ENCODE measurements at regions not wholly inside any gene's neighbourhood (a gene's known extent, or its start where the extent isn't known, plus 50 kb on each side); places are given as distances from the start of the nearest gene placed in this dataset.
"Not testable (repeated sequence)": the region's sequence is repeated elsewhere in the genome, so short reads cannot be mapped to it uniquely, and the experiment has no call there.

DNA sequence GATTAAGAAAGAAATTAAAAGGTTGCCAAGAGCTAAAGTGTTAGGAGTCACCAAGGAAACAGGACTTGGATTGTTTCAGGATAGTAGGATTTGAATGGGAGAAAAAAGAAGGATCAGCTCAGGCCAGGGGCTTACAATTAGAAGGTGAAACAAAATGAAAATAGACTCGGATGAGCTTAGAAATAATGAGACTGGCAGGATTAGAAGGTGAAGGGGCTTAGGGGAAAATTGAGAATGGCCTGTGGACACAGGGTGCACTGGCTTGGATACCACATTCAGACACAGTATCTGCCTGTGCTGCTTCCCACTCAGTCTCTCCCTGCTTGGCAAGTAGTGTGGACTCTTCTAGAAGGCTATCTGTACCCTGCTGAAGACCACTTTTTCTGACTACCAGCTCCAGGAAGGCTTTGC is 206.1 kb upstream of the ATP10A start:
- DNase-seq: no peak

DNA sequence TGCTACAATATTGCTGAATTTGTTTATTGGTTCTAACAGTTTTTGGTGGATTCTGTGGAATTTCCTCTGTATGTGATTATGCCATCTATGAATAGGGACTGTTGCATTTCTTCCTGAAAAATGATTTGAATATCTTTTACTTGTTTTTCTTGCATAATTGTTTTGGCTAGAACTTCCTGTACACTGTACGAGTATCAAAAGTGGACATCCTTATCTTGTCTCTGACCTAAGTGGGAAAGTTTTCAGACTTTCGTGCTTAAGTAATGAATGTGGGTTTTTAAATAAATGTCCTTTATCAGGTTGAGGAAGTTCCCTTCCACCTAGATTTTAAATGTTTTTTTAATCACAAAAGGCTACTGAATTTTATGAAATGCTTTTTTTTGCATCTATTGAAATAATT is 203.8 kb upstream of the ATP10A start:
- DNase-seq: no peak

DNA sequence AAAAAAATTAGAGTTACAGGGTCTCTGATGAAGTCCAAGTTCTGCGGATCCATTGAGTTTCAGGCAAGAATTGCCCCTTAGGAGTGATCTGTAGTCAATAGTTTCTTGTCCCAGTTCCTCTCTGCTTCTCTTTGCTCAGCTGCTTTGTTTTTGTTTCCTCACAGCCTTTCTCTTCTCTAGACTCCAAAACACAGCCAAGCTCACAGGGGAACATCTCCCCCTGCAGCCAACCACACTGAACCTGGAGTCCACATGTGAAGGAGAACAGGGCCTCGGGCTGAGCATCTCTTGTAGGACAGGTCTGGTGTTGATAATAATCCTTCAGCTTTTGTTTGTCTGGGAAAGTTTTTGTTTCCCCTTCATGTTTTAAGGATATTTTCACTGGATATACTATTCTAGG is 202.6 kb upstream of the ATP10A start:
- no peak for DNase-seq

DNA sequence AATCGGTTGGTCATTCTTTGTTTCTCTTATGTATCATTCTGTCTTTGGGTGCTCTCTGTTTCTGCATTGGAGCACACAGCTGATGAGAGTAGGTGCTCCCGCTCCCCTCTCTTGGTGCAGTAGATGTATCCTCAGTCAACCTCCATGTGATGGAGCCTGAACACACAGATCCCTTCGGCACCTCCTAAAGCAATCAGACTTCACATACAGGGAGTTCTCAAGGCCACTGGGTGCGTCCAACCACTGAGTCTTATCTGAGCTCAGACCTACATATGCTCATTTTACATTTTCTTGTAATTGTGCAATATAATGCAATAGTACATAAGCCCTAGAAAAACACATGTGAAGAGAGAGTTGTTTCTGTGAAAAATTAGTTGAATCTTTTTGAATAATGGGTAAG is 198.1 kb upstream of the ATP10A start:
- DNase-seq: no peak

DNA sequence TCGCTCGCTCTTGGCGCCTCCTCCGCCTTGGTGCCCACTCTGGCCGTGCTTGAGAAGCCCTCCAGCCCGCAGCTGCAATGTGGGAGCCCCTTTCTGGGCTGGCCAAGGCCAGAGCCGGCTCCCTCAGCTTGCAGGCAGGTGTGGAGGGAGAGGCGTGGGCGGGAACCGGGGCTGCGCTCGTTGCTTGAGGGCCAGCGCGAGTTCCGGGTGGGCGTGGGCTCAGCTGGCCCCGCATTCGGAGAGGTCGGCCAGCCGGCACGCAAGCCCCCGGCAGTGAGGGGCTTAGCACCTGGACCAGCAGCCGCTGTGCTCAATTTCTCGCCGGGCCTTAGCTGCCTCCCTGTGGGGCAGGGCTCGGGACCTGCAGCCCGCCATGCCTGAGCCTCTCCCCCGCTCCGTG is 193.6 kb upstream of the ATP10A start:
- not testable (repeated sequence) for DNase-seq

DNA sequence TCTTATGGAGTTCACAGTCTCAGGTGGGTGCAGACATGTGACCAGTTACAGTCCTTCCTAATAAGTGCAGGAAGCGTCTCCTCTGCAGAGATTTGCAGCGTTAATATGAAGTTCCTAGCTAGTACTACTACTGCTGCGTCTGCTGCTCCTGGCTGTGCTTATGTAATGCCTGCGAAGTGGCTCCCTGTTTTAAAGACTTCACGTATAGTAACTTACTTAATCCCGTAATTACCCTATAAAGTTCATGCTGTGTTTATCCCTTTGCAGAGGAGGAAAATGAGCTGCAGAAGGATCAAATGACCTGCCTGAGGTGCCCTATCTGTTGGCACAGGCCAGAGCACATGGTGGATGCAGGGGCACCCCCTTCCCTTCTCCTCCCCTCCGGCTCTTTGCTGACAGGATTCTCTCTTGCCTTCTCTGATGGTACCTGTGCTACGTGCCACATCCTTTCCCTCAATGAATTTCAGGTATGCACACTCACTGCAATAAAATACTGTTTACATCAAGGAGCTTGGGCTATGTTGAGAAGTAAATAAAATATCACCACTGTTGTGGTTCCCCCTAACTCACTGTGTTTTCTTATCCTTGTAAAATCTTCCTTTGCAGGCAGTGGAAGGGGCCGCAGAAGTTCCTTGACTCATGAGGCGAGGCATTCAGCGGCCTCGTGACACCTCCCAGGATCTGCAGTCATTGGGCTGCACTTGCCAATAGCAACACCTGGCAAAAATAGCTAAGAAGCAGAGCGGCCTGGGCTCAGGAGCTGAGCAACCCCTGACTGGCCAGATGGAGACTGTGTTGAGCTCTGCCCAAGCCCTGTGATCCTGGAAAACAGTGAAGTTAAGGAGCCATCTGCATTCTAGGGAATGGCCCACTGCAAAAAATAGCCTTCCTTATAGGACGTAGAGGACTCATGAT is 188.9 kb upstream of the ATP10A start:
- no peak for DNase-seq

DNA sequence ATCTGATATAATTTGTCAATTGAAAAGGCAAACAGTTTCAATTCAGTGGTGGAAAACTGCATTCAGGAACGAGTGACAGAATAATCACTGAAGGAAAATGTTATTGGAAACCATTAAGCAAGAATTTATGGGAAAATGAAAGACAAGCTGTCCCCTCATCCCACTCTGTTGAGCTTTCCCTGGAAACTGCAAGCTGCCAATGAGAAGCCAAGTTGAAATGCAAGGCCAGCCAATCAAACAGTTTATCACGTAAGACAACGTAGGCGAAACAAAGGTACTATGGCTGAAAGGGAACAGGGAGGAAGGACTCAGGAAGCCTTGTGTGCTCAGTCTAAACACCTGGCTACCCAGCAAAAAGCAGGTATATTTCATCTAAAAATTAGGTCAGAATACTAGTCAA is 187.9 kb upstream of the ATP10A start:
- no peak for DNase-seq

DNA sequence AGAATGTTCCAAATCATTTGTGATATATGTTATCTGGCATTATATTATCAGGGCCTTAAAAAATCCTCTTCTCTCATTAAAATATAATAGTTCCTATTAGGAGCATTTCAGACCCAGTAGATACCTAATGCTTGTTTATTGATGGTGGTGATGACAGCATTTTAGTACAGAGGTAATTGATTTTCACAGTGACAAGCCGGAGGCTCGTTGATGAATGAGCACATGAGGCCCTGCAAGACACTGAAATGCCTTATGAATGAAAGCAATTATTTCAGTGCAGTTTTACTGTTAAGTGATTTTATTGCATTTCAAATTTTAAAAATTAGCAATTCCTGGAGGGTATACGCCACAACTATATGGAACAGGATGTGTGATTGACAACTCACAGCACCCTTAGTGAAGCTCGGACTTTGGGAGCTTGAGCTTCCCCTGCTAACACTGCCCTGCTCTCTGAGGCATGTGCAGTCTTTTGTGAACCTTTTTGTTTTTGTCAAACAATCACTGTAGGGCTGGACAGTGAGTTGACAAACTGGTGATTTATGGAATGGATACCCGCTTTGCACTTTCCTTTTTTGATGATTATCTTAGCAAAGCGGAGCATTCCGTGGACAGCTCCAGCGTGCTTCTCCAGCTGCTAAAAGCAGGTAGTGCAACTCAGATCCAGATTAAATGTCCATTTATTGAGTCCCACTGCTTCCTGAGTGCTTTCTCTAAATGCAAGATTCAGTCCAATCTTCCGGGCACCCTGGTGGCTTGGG is 187.0 kb upstream of the ATP10A start:
- no peak for DNase-seq

DNA sequence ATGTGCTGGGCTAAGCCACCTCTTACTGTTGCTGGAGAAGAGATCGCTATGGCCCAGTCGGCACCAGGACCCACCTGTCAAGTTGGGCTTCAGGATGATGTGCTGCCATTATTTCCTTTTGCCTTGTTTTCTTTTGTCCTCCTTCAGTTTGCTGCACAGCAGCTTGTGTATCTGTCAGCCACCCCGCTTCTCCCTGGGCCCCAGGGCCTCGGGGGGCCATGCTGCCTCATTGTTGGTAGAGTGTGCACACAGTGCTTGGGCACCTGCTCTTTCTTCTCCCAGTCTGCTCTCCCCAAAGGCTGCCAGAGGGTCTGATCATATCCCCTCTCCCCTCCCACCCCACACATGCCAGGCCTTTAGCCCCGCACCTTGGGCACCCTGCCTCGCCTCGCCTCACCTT is 185.5 kb upstream of the ATP10A start:
- DNase-seq: no peak

DNA sequence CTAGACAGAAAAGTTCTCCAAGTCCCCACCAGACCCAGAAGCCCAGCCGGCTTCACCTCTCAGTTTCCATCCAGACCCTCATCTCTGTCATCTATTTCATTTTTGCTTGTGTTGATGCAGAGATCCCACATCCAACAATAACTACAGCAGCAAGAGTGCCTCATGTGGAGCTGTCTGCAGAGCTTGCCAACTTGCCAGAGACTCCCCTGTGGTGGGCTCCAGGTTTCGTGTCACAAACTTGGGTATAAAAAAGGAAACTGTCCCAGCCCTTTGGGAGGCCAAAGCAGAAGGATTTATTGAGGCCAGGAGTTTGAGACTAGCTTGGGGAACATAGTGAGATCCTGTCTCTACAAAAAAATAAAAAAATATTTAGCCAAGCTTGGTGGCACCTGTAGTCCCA is 182.4 kb upstream of the ATP10A start:
- DNase-seq: no peak

DNA sequence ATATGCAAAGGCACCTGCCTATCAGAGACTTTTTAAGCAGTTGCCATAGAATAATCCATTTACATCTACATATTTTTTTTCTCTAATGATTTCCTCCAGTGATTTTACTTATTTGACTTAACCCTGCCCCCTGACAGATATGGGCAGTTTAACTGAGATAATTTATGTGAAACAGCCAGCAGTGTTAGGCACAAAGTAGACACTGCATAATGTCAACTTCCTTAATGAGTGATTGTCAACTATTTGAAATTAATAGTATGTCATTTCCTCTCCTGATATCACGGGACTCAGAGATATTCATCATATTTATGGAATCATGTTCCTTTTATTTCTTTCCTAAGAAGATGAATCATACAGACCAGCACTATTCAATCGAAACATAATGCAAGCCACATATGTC is 179.9 kb upstream of the ATP10A start:
- DNase-seq: no peak

DNA sequence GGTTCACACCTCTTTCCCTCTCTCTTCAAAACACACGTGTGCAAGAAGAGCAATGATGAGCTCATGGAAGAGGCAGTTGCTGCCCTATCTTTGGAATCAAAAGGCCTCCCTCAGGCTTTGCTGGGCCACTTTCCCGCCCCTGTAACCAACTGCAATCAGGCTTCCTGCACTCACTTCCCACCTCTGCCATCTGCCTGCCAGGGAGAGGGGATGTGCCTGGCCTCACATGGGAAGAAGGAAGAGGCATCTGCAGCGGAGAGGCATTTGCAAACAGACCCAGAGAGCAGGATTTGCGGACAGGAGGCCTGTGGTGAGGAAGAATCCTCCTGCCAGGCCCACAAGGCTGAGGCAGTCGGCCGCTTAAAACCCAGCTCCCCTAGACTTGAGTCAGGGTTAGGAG is 175.6 kb upstream of the ATP10A start:
- no peak for DNase-seq

DNA sequence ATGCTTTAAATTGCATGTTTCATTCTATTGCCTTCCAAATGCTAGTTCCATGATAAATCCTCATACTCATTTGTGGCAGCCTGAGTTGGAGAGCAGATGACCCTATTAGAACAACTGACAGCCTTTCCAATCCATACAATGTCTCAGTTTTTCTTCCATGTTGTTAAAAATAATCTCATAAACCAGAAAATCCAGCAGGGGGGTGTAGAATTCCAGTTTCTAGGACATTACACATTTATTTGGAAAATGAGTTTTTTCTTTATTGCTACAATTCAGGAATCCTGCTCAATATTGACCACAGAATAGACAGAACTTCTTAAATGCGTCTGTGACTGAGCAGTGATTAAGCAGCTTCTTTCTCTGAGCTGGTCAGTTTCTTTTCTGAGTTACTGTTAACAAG is 174.2 kb upstream of the ATP10A start:
- no peak for DNase-seq

DNA sequence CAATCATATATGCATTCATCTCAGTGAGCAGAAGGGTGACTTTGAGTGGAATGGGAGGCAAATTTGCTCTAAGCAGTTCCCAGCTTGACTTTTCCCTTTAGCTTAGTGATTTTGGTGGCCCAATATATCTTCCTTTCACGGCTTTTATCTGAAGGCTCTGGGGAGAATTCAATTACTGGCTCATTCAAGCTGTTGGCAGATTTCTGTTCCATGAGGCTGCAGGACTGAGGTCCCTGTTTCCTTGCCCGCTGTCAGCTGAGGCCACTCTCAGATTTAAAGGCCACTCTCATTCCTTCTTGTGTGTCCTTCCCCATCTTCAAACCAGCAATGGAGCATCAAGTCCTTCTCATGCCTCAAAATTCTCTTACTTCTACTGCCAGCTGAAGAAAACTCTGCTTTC is 170.4 kb upstream of the ATP10A start:
- DNase-seq: no peak

DNA sequence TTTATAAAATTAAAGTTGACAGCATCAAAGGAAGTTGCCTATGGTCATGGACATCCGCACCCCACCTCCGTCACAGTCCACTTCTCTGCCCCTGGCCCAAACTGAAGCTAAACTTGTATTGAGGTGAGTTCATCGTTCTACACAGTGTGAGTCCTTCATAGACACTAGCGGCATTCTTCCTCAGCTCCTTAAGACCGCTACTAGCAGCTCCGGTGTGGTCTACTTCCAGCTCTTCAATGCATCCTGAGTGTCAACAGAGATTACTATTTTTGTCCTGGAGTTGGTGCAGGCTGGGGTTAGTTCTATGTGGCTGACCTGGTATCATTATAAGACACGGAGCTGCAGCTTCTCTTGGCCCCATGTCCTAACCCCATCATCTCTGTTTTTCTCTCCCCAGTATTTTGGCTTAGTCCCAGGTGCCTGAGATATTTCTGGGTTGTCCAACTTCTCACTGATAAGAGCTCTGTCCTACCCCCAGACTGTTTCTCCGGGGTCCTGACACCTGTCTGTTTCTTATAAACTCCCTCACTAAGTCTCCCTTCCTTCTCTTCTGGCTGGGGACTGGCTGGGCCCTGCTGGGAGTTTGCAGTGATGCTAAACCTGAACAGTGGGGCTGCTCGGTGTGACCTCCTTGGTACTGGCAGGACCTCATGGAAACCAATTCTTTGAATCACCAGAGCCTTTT is 169.2 kb upstream of the ATP10A start:
- DNase-seq: no peak

DNA sequence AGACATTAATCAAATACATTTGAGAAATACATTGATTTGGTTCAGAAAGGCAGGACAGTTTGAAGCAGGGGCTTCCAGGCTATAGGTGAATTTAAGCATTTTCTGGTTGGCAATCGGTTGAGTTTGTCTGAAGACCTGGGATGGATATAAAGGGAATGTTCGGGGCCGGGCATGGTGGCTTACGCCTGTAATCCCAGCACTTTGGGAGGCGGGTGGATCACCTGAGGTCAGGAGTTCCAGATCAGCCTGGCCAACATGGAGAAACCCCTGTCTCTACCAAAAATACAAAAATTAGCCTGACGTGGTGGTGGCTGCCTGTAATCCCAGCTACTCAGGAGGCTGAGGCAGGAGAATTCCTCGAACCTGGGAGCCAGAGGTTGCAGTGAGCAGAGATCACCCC is 166.5 kb upstream of the ATP10A start:
- DNase-seq: not testable (repeated sequence)

DNA sequence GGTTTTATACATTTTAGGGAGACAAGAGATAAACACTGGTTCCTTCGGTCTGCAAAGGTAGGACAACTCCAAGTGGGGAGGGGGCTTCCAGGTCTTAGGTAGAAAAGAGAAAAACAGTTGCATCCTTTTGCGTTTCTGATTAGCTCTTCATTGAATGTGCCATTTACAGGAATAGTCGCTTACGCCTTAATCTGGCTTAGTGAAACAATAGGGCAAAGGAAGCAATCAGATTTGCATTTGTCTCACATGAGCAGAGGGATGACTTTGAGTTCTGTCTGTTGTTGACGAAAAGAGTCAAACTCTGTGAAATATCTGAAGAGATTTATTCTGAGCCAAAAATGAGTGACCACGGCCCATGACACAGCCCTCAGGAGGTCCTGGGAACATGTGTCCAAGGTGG is 166.0 kb upstream of the ATP10A start:
- DNase-seq: no peak

DNA sequence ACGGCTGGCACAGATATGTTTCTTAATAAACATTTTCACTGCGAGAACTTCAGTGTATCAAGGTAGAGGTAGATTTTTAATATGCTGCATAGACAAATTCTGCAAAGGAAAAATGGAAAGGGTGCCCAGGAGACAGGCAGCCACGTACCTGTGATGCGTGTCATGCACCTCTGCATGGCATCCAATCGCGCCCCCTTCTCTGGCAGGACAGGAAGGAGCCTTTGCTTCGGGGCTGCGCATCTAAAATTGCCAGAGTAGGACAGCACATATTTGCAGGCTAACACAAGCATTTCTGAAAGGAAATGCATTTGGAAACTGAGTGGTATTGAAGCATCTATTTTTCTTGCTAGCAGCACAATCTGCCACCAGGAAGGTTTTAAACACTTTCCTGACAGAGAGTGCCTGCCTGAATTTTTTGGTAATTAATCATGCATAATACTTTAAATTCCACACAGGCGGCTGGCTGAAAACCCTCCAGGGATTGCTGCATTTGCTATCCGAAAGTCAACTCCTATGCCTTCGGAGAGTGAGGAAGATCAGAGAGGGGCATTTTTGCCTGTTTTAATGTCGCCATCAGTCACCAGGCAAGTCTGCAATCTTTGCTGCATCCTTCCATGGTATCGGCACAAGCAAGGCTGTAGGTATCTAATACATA is 165.1 kb upstream of the ATP10A start:
- DNase-seq: no peak

DNA sequence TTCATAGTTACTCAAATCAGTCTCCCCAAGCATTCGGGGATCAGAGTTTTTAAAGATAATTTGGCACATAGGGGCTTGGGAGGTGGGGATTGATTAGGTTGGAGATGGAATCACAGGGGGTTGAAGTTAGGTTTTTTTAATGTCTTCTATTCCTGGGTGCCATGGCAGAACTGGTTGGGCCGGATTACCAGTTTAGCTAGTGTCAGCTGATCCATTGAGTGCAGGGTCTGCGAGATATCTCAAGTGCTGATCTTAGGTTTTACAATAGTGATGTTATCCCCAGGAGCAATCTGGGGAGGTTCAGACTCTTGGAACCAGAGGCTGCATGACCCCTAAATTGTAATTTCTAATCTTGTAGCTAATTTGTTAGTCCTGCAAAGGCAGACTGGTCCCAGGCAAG is 163.5 kb upstream of the ATP10A start:
- not testable (repeated sequence) for DNase-seq

DNA sequence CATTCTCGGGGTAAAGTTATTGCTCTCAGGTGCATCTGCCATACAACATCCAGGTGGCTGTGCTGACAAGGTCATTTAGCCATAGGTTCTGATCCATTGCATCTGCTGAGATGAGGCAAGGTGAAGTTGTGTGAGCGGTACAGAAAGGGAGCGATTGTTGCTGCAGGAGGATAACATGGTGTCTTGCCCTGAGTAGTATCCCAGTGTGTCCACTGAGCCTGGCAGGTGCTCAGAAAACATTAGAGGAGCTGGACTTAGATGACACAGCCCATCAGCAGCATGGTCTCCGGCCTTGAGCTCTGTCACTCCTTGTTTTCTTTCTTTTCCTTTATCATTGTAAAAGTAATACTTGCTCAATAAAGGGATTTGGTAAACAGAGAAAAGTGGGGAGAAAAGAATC is 161.1 kb upstream of the ATP10A start:
- no peak for DNase-seq

DNA sequence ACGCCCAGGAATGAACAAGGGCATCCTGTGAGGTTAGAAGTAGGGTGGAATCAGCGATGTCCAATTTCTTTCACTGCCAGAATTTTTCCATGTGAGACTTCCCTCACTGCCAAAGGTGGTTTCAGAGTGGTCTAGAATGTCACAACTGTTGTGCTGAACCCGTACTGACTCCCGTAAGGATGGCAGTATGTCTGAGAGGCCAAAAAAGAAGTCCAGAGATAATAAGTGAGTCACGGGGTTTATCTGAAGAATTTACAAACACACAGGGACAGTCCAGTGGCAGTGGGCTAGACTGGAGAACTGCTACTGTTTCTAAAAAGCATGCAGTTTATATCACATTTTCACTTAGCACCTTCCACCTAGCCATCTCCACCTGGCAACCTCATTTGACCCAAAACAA is 160.6 kb upstream of the ATP10A start:
- DNase-seq: no peak

DNA sequence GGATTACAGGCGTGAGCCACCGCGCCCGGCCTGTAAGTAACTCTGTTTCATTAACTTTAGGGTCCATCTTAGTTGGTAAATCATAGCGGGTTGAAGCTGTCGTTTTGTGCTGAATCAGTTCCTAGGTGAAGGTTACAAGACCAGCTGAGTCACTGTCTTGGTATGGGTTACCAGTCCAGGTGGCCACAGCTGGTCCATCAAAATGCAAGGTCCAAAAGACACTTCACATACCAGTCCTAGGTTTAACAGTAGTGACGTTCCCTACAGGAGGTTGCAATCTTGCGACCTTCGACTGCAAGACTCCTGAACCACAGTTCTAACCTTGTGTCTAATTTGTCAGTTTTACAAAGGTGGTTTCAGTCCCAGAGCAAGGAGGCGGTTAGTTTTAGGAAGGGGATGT is 160.1 kb upstream of the ATP10A start:
- no peak for DNase-seq

DNA sequence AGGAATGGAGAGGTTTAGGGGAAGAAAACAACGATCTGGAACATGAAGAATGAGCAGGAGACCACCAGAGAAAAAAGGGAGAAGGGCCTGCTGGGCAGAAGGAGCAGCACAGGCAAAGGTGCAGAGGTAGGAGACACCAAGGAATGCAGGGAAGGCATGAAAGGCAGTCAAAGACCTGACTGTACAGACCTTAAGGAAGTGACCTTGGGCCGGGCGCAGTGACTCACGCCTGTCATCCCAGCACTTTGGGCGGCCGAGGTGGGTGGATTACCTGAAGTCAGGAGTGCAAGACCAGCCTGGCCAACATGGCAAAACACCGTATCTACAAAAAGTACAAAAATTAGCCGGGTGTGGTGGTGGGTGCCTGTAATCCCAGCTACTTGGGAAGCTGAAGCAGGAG is 157.7 kb upstream of the ATP10A start:
- no peak for DNase-seq
